ENCODE measurements at regions not wholly inside any gene's neighbourhood (a gene's known extent, or its start where the extent isn't known, plus 50 kb on each side); places are given as distances from the start of the nearest gene placed in this dataset.

- H3K27me3 Mint-ChIP-seq (ENCODE audit: unreplicated experiment): no peaks in the 10 kb centered on the region
- no peaks in the 10 kb centered on the region for H3K9me3 Mint-ChIP-seq (ENCODE audit: unreplicated experiment)
- H3K4me3 Mint-ChIP-seq (ENCODE audit: unreplicated experiment): no peak overlapping the region
- H3K36me3 Mint-ChIP-seq (ENCODE audit: low read depth, unreplicated experiment): no peaks in the 10 kb centered on the region
- TF ChIP-seq CTCF (IDR thresholded peaks at IDR 0.05; ENCODE audit: unreplicated experiment): no peak
- DNase-seq (ENCODE audit: low spot score): no peak
- no peak overlapping the region for H3K27ac Mint-ChIP-seq (ENCODE audit: unreplicated experiment)
- peaks cover 11% of the 10 kb centered on the region for H3K4me1 Mint-ChIP-seq (ENCODE audit: unreplicated experiment)
Measured at GRCh38 chr10:61825001-61825400, 76.5 kb upstream of the ARID5B start.

GRCh38 chr10:61825628-61826027 lies 75.9 kb upstream of the ARID5B start:
- Mint-ChIP-seq H3K4me1 (ENCODE audit: unreplicated experiment) (peaks cover 16% of the 10 kb centered on the region), H3K27ac (ENCODE audit: unreplicated experiment) (no peak overlapping the region), H3K9me3 (ENCODE audit: unreplicated experiment) (no peaks in the 10 kb centered on the region), H3K27me3 (ENCODE audit: unreplicated experiment) (no peaks in the 10 kb centered on the region), H3K36me3 (ENCODE audit: low read depth, unreplicated experiment) (no peaks in the 10 kb centered on the region), H3K4me3 (ENCODE audit: unreplicated experiment) (no peak overlapping the region)
- TF ChIP-seq CTCF (IDR thresholded peaks at IDR 0.05; ENCODE audit: unreplicated experiment): no peak
- DNase-seq (ENCODE audit: low spot score): no peak

- no peak for DNase-seq (ENCODE audit: low spot score)
- no peaks in the 10 kb centered on the region for H3K9me3 Mint-ChIP-seq (ENCODE audit: unreplicated experiment)
- no peaks in the 10 kb centered on the region for H3K36me3 Mint-ChIP-seq (ENCODE audit: low read depth, unreplicated experiment)
- H3K4me3 Mint-ChIP-seq (ENCODE audit: unreplicated experiment): no peak overlapping the region
- H3K27me3 Mint-ChIP-seq (ENCODE audit: unreplicated experiment): no peaks in the 10 kb centered on the region
- TF ChIP-seq CTCF (IDR thresholded peaks at IDR 0.05; ENCODE audit: unreplicated experiment): no peak
- no peak overlapping the region for H3K27ac Mint-ChIP-seq (ENCODE audit: unreplicated experiment)
- H3K4me1 Mint-ChIP-seq (ENCODE audit: unreplicated experiment): peaks cover 15% of the 10 kb centered on the region
Measured at GRCh38 chr10:61828034-61828433, 73.5 kb upstream of the ARID5B start.

- Mint-ChIP-seq H3K27ac (ENCODE audit: unreplicated experiment) (no peak overlapping the region), H3K4me3 (ENCODE audit: unreplicated experiment) (no peak overlapping the region), H3K27me3 (ENCODE audit: unreplicated experiment) (no peaks in the 10 kb centered on the region), H3K4me1 (ENCODE audit: unreplicated experiment) (peaks cover 15% of the 10 kb centered on the region), H3K36me3 (ENCODE audit: low read depth, unreplicated experiment) (no peaks in the 10 kb centered on the region), H3K9me3 (ENCODE audit: unreplicated experiment) (no peaks in the 10 kb centered on the region)
- no peak for DNase-seq (ENCODE audit: low spot score)
- no peak for TF ChIP-seq CTCF (IDR thresholded peaks at IDR 0.05; ENCODE audit: unreplicated experiment)
Measured at GRCh38 chr10:61828788-61829187, 72.7 kb upstream of the ARID5B start.

- Mint-ChIP-seq H3K27me3 (ENCODE audit: unreplicated experiment) (no peaks in the 10 kb centered on the region), H3K4me1 (ENCODE audit: unreplicated experiment) (peaks cover 15% of the 10 kb centered on the region), H3K27ac (ENCODE audit: unreplicated experiment) (peak overlapping the region; percentile 72), H3K36me3 (ENCODE audit: low read depth, unreplicated experiment) (no peaks in the 10 kb centered on the region), H3K4me3 (ENCODE audit: unreplicated experiment) (no peak overlapping the region), H3K9me3 (ENCODE audit: unreplicated experiment) (no peaks in the 10 kb centered on the region)
- TF ChIP-seq CTCF (IDR thresholded peaks at IDR 0.05; ENCODE audit: unreplicated experiment): no peak
- peak; percentile 22 for DNase-seq (ENCODE audit: low spot score)
Measured at GRCh38 chr10:61830072-61830845, 71.2 kb upstream of the ARID5B start.
